ENCODE measurements at regions not wholly inside any gene's neighbourhood (a gene's known extent, or its start where the extent isn't known, plus 50 kb on each side); places are given as distances from the start of the nearest gene placed in this dataset.

DNA sequence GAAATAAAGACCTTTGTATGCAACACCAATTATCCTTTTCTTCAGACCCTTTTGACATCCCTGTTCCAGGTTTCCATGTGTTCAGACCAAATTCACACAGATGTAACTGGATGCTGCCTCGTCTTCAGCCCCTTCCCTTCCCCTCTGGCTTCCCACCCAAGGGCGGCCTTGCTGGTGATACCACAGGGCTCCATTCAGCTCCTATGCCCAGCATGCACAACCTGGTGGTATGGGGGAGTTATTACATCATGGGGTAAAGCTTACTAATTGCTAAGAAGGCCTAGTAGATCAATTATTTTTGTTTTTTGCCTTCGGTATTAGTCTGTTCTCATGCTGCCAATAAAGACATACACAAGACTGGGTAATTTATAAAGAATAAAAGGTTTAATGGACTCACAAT is 317.0 kb upstream of the CXXC4 start:
- no peak for DNase-seq

GRCh38 chr4:104815665-104816064 is 321.0 kb upstream of the CXXC4 start:
- DNase-seq = no peak

DNA sequence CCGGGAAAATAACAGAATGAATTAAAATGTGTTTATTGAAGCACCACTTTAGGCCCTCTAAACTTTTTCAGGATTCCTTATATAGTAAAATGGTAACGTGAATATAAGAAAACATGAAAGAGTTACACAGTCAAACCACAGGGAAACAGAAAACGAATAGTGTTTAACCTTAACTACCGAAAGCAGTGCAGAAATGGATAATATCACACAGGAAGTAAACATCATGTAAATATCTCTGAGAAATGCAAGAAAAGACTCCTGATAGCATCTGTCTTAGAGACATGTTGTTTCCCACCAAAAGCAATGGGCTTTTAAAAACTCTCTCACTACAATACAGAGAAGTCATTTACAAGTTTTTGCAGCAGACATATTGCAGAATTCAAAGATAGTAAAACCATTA is 323.9 kb upstream of the CXXC4 start:
- no peak for DNase-seq

DNA sequence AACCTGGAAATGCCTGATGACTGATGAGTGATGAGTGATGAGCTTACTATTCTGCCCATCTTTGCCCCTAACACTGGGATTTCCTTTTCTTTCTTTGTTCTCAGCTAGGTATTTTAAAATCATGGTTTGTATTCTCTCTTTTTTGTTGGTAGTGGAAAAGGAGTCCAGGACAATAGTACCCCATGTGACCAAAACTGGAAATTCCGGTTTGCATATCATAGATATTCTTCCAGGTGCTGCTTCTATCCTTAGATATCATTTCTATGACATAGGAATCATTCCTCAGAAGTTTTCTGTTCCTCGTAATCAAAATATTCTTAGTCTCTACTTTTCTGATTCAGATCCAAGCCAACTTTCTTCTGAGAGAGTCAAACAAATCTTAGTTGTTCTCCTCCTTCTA is 320.5 kb upstream of the TET2 start:
- peak in 1 of 2 experiments; percentile 32 for DNase-seq

- no peak for DNase-seq
These were observed 316.9 kb upstream of the TET2 start for GRCh38 chr4:104829761-104830160.

- no peak for DNase-seq
These were observed 298.0 kb upstream of the TET2 start for GRCh38 chr4:104848597-104849225.

DNA sequence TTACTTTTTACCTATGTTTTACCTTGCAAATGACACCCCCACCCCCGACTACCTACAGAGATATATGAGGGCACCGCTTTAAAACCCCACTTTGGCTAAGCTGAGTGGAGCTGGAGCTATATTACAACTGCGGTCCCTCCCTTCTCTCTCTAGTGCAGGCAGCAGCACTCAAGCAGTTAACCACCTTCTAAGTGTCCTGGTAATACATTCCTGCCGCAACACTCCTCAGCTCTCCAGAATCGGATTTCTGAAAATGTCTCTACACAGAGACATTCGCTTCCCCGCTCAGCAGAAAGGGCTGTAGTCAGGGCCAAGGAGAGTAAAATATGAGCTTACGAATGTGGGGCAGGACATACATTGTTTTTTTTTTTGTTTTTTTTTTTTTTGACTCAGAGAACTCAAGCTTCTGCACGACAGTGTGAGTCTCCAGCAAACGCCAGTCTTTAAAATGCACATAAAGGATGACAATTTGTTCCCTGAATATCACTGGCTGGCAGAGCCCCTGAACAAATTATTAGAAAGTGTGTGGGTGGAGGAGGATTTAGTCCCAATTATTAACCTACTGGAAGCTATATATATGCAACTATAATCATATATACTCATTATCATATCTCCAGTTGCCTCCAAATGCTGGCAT is 287.0 kb upstream of the TET2 start:
- DNase-seq = no peak

DNA sequence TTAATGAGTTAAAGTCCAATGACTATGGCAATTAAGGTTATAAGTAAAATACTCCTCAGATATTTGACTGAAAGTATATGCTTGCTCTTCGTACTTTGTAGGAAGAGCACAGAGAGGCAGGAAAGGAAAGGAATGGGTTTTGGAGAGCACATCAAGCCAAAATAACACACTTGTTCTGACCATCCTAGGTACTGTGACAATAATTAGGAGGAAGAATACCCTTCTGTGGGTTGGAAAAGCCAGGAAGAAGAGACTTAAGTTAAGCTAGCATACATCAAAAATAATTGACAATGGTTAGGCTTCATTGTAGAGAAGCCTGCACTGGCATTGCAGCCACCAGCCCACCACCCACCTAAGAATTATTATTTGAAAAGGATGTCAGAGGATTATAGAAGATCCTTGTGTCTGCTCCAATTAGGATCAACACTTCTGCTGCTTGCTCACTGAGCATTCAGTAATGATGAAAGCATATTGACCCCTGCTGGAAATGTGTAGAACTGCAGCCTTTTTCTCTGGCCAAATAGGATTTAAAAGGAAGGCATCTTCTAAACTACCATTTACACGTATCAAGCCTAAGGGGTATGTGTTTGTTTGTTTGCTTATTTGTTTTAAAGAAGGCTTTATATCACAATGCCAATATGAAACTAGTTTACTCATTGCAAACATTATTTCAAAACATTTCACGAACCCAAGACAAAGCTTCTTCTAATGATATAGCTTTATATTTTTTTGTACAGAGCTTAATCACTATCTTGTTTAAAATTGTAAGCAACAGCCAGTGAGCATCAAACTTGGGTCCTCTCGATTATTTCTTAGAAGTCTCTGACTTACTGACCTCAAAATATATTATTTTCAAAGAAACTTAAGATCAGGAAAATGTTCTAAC is 286.2 kb upstream of the TET2 start:
- peak; percentile 31 to 83 for DNase-seq

GRCh38 chr4:104866809-104867208 is 279.9 kb upstream of the TET2 start:
- no peak for DNase-seq

GRCh38 chr4:104868533-104868932 is 278.1 kb upstream of the TET2 start:
- no peak for DNase-seq

DNA sequence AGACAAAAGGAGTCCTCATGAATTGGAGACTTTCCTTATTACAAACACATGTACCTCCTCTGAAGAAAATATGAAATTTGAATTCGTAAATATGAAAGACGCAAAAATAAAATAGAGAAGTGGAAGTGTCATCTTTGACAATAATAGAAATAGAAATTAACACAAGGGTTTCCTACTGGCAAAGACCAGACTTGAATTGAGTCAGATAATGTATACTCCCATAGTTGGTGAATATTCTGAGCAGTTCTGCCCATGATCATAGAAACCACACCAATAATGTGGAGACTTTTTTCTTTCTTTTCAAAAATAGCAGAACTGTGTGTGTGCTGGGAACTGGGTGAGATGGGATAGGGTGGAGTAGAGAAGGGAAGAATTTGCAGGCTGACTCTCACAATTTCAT is 277.7 kb upstream of the TET2 start:
- no peak for DNase-seq

DNA sequence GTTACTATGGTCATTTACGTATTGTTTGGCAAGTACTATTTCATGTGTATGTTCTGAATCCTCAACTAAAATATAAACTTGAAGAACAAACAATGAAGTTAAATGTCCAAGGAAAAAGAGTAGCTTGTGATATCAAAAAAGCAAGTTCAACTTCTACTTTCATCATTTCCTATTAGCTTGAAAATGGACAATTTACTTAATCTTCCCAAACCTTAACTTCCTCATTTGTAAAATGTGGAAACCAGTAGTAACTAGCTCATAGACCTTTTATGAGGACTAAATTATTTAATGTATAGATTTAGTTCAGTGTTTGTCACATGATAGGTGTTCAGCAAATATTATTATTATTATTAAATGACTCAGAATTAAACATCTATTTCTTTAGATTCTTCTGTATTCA is 276.8 kb upstream of the TET2 start:
- no peak for DNase-seq

GRCh38 chr4:104870495-104871233 is 276.0 kb upstream of the TET2 start:
- DNase-seq = no peak

DNA sequence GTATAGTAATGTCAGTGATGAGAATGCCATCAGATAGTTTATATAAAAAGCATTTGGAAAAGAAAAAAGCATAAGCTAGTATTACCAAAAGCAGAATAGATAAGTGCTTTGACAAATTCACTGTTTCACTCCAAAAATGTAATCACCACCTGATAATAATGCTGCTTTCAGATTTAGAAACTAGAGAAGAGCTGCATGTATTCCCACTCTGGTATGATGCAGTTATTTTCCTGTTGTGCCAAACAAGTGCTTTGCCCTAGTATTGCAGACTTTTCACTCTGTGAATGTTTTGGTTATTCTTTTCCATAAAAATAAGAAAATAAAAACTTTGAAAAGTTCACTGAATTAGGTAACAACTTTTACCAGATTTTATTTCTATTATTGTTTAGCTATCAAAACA is 267.7 kb upstream of the TET2 start:
- no peak for DNase-seq

DNA sequence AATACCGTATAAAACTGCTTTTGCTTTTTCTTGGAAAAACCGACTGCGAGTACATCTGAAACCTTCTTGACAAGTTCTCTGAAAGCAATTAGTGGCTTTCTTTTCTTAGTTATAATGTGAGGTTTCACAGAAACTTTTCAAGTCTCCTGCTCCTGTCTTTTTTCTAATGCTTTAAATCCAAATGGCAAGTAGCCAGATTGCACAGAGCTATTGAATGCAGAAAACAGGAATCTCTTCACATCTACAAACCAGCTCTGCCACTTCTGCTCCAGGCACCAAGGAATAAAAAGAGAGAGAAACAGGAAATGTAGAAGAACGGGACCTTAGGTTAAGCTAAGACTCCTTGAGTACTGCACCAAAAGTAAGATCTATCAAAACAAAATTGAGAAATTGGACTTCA is 267.3 kb upstream of the TET2 start:
- DNase-seq = no peak

DNA sequence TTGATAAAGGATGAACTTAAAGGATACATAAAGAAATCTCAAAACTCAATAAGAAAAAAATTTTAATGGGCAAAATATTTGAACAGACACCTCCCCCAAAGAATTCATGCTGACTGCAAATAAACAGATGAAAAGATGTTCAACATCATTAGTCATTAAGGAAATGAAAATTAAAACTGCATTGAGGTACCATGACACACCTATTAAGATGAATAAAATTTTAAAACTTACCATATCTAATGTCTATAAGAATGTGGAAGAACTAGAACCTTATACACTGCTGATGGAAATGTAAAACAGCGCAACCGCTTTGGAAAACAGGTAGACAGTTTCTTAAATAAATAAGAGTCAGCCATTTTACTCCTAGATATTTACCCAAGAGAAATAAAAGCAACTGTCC is 266.8 kb upstream of the TET2 start:
- no peak for DNase-seq

- DNase-seq = no peak
These were observed 265.4 kb upstream of the TET2 start for GRCh38 chr4:104881136-104881886.

DNA sequence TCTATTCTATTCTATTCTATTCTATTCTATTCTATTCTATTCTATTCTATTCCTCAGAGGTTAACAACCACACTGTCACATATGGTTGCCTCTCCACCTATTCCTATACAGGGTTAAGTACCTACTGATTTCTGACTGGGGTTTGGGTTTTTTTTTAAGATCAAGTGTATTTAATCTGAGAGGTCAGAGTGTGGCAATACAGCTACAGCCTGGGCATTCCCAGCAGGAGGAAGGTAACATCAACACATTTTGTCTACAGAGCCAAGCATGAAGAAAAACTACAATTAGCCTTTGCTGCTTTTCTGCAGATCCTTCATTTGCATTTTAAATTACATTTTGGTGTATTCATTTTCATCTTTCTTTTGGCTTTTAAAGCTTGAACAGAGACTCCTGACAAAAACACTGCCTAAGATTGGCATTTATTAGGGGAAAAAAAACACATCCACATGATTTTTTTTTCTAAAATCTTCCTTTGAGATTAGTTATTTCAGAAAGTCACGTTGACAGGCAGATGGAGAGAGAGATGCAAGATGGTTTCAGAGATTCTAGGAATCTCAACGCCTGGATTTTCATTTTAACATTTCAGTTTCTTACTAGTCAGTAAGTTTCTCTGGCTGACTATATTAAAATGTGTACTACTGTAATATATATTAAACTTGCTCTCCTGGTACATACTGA is 255.9 kb upstream of the TET2 start:
- no peak for DNase-seq

GRCh38 chr4:104896660-104897645 is 249.7 kb upstream of the TET2 start:
- no peak for DNase-seq

DNA sequence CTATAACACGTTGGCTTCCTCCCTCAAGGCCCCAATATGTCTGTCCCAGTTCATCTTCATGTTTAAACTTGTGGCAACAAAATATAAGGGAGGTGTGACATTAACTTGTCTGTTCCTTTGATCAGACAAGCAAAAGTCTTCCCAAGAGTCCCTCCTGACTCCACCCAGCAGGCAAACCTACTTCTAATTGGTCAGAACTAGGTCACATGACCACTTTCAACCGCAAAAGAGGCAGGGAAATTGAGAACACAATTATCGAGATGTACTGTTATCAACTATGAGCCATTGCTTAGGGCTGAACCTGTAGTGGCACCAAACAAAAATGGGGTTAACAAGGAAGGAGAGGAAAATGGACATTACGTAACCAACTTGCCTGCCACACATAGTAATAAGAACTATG is 246.8 kb upstream of the TET2 start:
- no peak for DNase-seq

- no peak for DNase-seq
These were observed 245.2 kb upstream of the TET2 start for GRCh38 chr4:104901438-104901837.
